Dedifferentiated amniotic fluid mesenchymal stem cell (primary cell): ENCODE measurements at regions not wholly inside any gene's neighbourhood (a gene's known extent, or its start where the extent isn't known, plus 50 kb on each side); places are given as distances from the start of the nearest gene placed in this dataset.

Experiments
- DNase-seq: peaks from one replicate; pipeline ENCODE4 v3.0.0-alpha.2; 2016; ENCODE audit errors: extremely low spot score

GRCh38 chr16:82358606-82359221 is 188.7 kb upstream of the MPHOSPH6 start:
- DNase-seq: no peak

GRCh38 chr16:82358161-82358560 is 188.1 kb upstream of the MPHOSPH6 start:
- DNase-seq: no peak

- no peak for DNase-seq
These were observed 187.2 kb upstream of the MPHOSPH6 start for GRCh38 chr16:82357237-82357636.

- no peak for DNase-seq
These were observed 180.5 kb upstream of the MPHOSPH6 start for GRCh38 chr16:82350560-82350959.

- no peak for DNase-seq
These were observed 175.3 kb upstream of the MPHOSPH6 start for GRCh38 chr16:82345318-82345717.

- no peak for DNase-seq
These were observed 174.1 kb upstream of the MPHOSPH6 start for GRCh38 chr16:82344157-82344556.

GRCh38 chr16:82341146-82341669 is 171.2 kb upstream of the MPHOSPH6 start:
- DNase-seq: no peak

- DNase-seq: no peak
These were observed 170.5 kb upstream of the MPHOSPH6 start for GRCh38 chr16:82340531-82340930.

- no peak for DNase-seq
These were observed 167.3 kb upstream of the MPHOSPH6 start for GRCh38 chr16:82337355-82337754.

- no peak for DNase-seq
These were observed 162.1 kb upstream of the MPHOSPH6 start for GRCh38 chr16:82331974-82332750.

GRCh38 chr16:82331397-82331796 is 161.4 kb upstream of the MPHOSPH6 start:
- no peak for DNase-seq

- DNase-seq: no peak
These were observed 159.6 kb upstream of the MPHOSPH6 start for GRCh38 chr16:82329504-82330192.

- no peak for DNase-seq
These were observed 159.0 kb upstream of the MPHOSPH6 start for GRCh38 chr16:82328881-82329469.

- DNase-seq: no peak
These were observed 153.1 kb upstream of the MPHOSPH6 start for GRCh38 chr16:82323171-82323570.

GRCh38 chr16:82322177-82322576 is 152.2 kb upstream of the MPHOSPH6 start:
- DNase-seq: no peak

- no peak for DNase-seq
These were observed 149.0 kb upstream of the MPHOSPH6 start for GRCh38 chr16:82319038-82319437.

- DNase-seq: no peak
These were observed 147.6 kb upstream of the MPHOSPH6 start for GRCh38 chr16:82317411-82318167.

GRCh38 chr16:82313754-82314153 is 143.7 kb upstream of the MPHOSPH6 start:
- no peak for DNase-seq

GRCh38 chr16:82311528-82311927 is 141.5 kb upstream of the MPHOSPH6 start:
- DNase-seq: no peak

GRCh38 chr16:82302042-82302727 is 132.2 kb upstream of the MPHOSPH6 start:
- DNase-seq: no peak
